ENCODE measurements at regions not wholly inside any gene's neighbourhood (a gene's known extent, or its start where the extent isn't known, plus 50 kb on each side); places are given as distances from the start of the nearest gene placed in this dataset.
A peak's percentile ranks its signal among the peaks of the same experiment; 100 is the strongest.

GRCh38 chr2:43101751-43102150 lies 124.7 kb downstream of the ZFP36L2 start:
- no peaks in the 10 kb centered on the region for H3K9me3 ChIP-seq (replicated peaks; ENCODE audit: low read length)
- H3K36me3 ChIP-seq (ENCODE audit: insufficient read depth, low read length): no peaks in the 10 kb centered on the region
- peak overlapping the region; percentile 82 for H3K9ac ChIP-seq (ENCODE audit: low read depth, low read length)
- H3K27me3 ChIP-seq (ENCODE audit: control insufficient read depth, insufficient read depth, low read length): no peaks in the 10 kb centered on the region
- no peak overlapping the region for H3K4me2 ChIP-seq (ENCODE audit: low read length)
- no peak overlapping the region for H3K4me3 ChIP-seq (ENCODE audit: low read length)
- H3K4me1 ChIP-seq (ENCODE audit: control insufficient read depth, insufficient read depth, low read length): peaks cover 40% of the 10 kb centered on the region

- no peaks in the 10 kb centered on the region for H3K27me3 ChIP-seq (ENCODE audit: control insufficient read depth, insufficient read depth, low read length)
- peak overlapping the region; percentile 61 for H3K4me3 ChIP-seq (ENCODE audit: low read length)
- no peaks in the 10 kb centered on the region for H3K36me3 ChIP-seq (ENCODE audit: insufficient read depth, low read length)
- H3K9me3 ChIP-seq (replicated peaks; ENCODE audit: low read length): no peaks in the 10 kb centered on the region
- H3K4me2 ChIP-seq (ENCODE audit: low read length): peak overlapping the region; percentile 80
- H3K4me1 ChIP-seq (ENCODE audit: control insufficient read depth, insufficient read depth, low read length): peaks cover 33% of the 10 kb centered on the region
- H3K9ac ChIP-seq (ENCODE audit: low read depth, low read length): peak overlapping the region; percentile 82
Observed at GRCh38 chr2:43100883-43101662, 125.3 kb downstream of the ZFP36L2 start.

GRCh38 chr2:43100362-43100882 lies 126.0 kb downstream of the ZFP36L2 start:
- Histone ChIP-seq H3K4me2 (ENCODE audit: low read length) (peak overlapping the region; percentile 80), H3K36me3 (ENCODE audit: insufficient read depth, low read length) (no peaks in the 10 kb centered on the region), H3K9ac (ENCODE audit: low read depth, low read length) (peak overlapping the region; percentile 82), H3K4me1 (ENCODE audit: control insufficient read depth, insufficient read depth, low read length) (peaks cover 26% of the 10 kb centered on the region), H3K9me3 (replicated peaks; ENCODE audit: low read length) (no peaks in the 10 kb centered on the region), H3K27me3 (ENCODE audit: control insufficient read depth, insufficient read depth, low read length) (no peaks in the 10 kb centered on the region), H3K4me3 (ENCODE audit: low read length) (peak overlapping the region; percentile 61)

- no peak overlapping the region for H3K4me3 ChIP-seq (ENCODE audit: low read length)
- H3K9me3 ChIP-seq (replicated peaks; ENCODE audit: low read length): no peaks in the 10 kb centered on the region
- H3K27me3 ChIP-seq (ENCODE audit: control insufficient read depth, insufficient read depth, low read length): no peaks in the 10 kb centered on the region
- no peaks in the 10 kb centered on the region for H3K36me3 ChIP-seq (ENCODE audit: insufficient read depth, low read length)
- no peak overlapping the region for H3K9ac ChIP-seq (ENCODE audit: low read depth, low read length)
- H3K4me2 ChIP-seq (ENCODE audit: low read length): no peak overlapping the region
- H3K4me1 ChIP-seq (ENCODE audit: control insufficient read depth, insufficient read depth, low read length): peaks cover 26% of the 10 kb centered on the region
Observed at GRCh38 chr2:43099797-43100196, 126.6 kb downstream of the ZFP36L2 start.

GRCh38 chr2:43098539-43098938 lies 127.9 kb downstream of the ZFP36L2 start:
- no peak overlapping the region for H3K9ac ChIP-seq (ENCODE audit: low read depth, low read length)
- H3K36me3 ChIP-seq (ENCODE audit: insufficient read depth, low read length): no peaks in the 10 kb centered on the region
- H3K4me2 ChIP-seq (ENCODE audit: low read length): no peak overlapping the region
- H3K9me3 ChIP-seq (replicated peaks; ENCODE audit: low read length): no peaks in the 10 kb centered on the region
- H3K27me3 ChIP-seq (ENCODE audit: control insufficient read depth, insufficient read depth, low read length): no peaks in the 10 kb centered on the region
- H3K4me1 ChIP-seq (ENCODE audit: control insufficient read depth, insufficient read depth, low read length): peaks cover 26% of the 10 kb centered on the region
- no peak overlapping the region for H3K4me3 ChIP-seq (ENCODE audit: low read length)

GRCh38 chr2:43097644-43098408 lies 128.6 kb downstream of the ZFP36L2 start:
- H3K9me3 ChIP-seq (replicated peaks; ENCODE audit: low read length): no peaks in the 10 kb centered on the region
- H3K36me3 ChIP-seq (ENCODE audit: insufficient read depth, low read length): no peaks in the 10 kb centered on the region
- H3K27me3 ChIP-seq (ENCODE audit: control insufficient read depth, insufficient read depth, low read length): no peaks in the 10 kb centered on the region
- H3K4me2 ChIP-seq (ENCODE audit: low read length): no peak overlapping the region
- H3K4me1 ChIP-seq (ENCODE audit: control insufficient read depth, insufficient read depth, low read length): peaks cover 24% of the 10 kb centered on the region
- H3K4me3 ChIP-seq (ENCODE audit: low read length): no peak overlapping the region
- H3K9ac ChIP-seq (ENCODE audit: low read depth, low read length): no peak overlapping the region

GRCh38 chr2:43095533-43096295 lies 130.7 kb downstream of the ZFP36L2 start:
- Histone ChIP-seq H3K4me3 (ENCODE audit: low read length) (no peak overlapping the region), H3K4me2 (ENCODE audit: low read length) (no peak overlapping the region), H3K36me3 (ENCODE audit: insufficient read depth, low read length) (no peaks in the 10 kb centered on the region), H3K9ac (ENCODE audit: low read depth, low read length) (no peak overlapping the region), H3K9me3 (replicated peaks; ENCODE audit: low read length) (no peaks in the 10 kb centered on the region), H3K27me3 (ENCODE audit: control insufficient read depth, insufficient read depth, low read length) (no peaks in the 10 kb centered on the region), H3K4me1 (ENCODE audit: control insufficient read depth, insufficient read depth, low read length) (peaks cover 3% of the 10 kb centered on the region)

- peaks cover 5% of the 10 kb centered on the region for H3K9me3 ChIP-seq (replicated peaks; ENCODE audit: low read length)
- no peaks in the 10 kb centered on the region for H3K36me3 ChIP-seq (ENCODE audit: insufficient read depth, low read length)
- peaks cover 15% of the 10 kb centered on the region for H3K4me1 ChIP-seq (ENCODE audit: control insufficient read depth, insufficient read depth, low read length)
- H3K9ac ChIP-seq (ENCODE audit: low read depth, low read length): no peak overlapping the region
- no peak overlapping the region for H3K4me3 ChIP-seq (ENCODE audit: low read length)
- no peak overlapping the region for H3K4me2 ChIP-seq (ENCODE audit: low read length)
- H3K27me3 ChIP-seq (ENCODE audit: control insufficient read depth, insufficient read depth, low read length): no peaks in the 10 kb centered on the region
Observed at GRCh38 chr2:43092520-43093179, 133.8 kb downstream of the ZFP36L2 start.

- peaks cover 35% of the 10 kb centered on the region for H3K4me1 ChIP-seq (ENCODE audit: control insufficient read depth, insufficient read depth, low read length)
- no peak overlapping the region for H3K4me3 ChIP-seq (ENCODE audit: low read length)
- no peak overlapping the region for H3K4me2 ChIP-seq (ENCODE audit: low read length)
- no peak overlapping the region for H3K9ac ChIP-seq (ENCODE audit: low read depth, low read length)
- H3K9me3 ChIP-seq (replicated peaks; ENCODE audit: low read length): peaks cover 5% of the 10 kb centered on the region
- H3K36me3 ChIP-seq (ENCODE audit: insufficient read depth, low read length): no peaks in the 10 kb centered on the region
- H3K27me3 ChIP-seq (ENCODE audit: control insufficient read depth, insufficient read depth, low read length): no peaks in the 10 kb centered on the region
Observed at GRCh38 chr2:43090317-43090716, 136.1 kb downstream of the ZFP36L2 start.

GRCh38 chr2:43088143-43089073 lies 138.0 kb downstream of the ZFP36L2 start:
- H3K27me3 ChIP-seq (ENCODE audit: control insufficient read depth, insufficient read depth, low read length): no peaks in the 10 kb centered on the region
- H3K4me1 ChIP-seq (ENCODE audit: control insufficient read depth, insufficient read depth, low read length): peaks cover 54% of the 10 kb centered on the region
- peak overlapping the region; percentile 19 for H3K9ac ChIP-seq (ENCODE audit: low read depth, low read length)
- no peak overlapping the region for H3K4me2 ChIP-seq (ENCODE audit: low read length)
- no peak overlapping the region for H3K4me3 ChIP-seq (ENCODE audit: low read length)
- H3K9me3 ChIP-seq (replicated peaks; ENCODE audit: low read length): peaks cover 5% of the 10 kb centered on the region
- no peaks in the 10 kb centered on the region for H3K36me3 ChIP-seq (ENCODE audit: insufficient read depth, low read length)
